Neural cell (in vitro differentiated cells): ENCODE measurements at regions not wholly inside any gene's neighbourhood (a gene's known extent, or its start where the extent isn't known, plus 50 kb on each side); places are given as distances from the start of the nearest gene placed in this dataset.

Experiments
- H2AFZ ChIP-seq: fragments of 200-600, 300-800 bp; sonication (generic), shearing (Covaris generic); 2 replicates; pipeline ENCODE4 v1.6.0; 2014; ENCODE audit warnings: low read depth, mild to moderate bottlenecking, antibody characterized with exemption, low read length, moderate library complexity
- H3F3A ChIP-seq: fragments of 200-600 bp; shearing (Covaris generic); 2 replicates; pipeline ENCODE4 v1.6.1; 2016; ENCODE audit warnings: mild to moderate bottlenecking, moderate library complexity, mixed read lengths, antibody characterized with exemption, low read length; ENCODE audit not compliant: insufficient read depth, poor library complexity, severe bottlenecking
- H3K27ac ChIP-seq: fragments of 200-600, 300-800 bp; sonication (generic), shearing (Covaris generic); 2 replicates; pipeline ENCODE4 v1.5.1; 2014; ENCODE audit warnings: mild to moderate bottlenecking, low read length, moderate library complexity
- H3K27me3 ChIP-seq: fragments of 300-800, 200-600 bp; sonication (generic), shearing (Covaris generic); 2 replicates; pipeline ENCODE4 v1.6.0; 2014; ENCODE audit warnings: mild to moderate bottlenecking, low read depth, low read length, moderate library complexity; ENCODE audit not compliant: insufficient read depth
- H3K36me3 ChIP-seq: fragments of 300-800, 200-600 bp; sonication (generic), shearing (Covaris generic); 2 replicates; pipeline ENCODE4 v1.5.1; 2014; ENCODE audit warnings: mild to moderate bottlenecking, antibody characterized with exemption, low read length, moderate library complexity; ENCODE audit not compliant: insufficient read depth
- H3K4me2 ChIP-seq: fragments of 300-800, 200-600 bp; sonication (generic), shearing (Covaris generic); 2 replicates; pipeline ENCODE4 v1.6.0; 2014; ENCODE audit warnings: mild to moderate bottlenecking, low read length
- H3K4me3 ChIP-seq: fragments of 300-800, 200-600 bp; sonication (generic), shearing (Covaris generic); 2 replicates; pipeline ENCODE4 v1.5.1; 2014; ENCODE audit warnings: mild to moderate bottlenecking, low read length, moderate library complexity
- H3K79me2 ChIP-seq: fragments of 200-600 bp; shearing (Covaris generic); replicated peaks from 2 replicates; pipeline ENCODE4 v1.6.0; 2014; ENCODE audit warnings: mild to moderate bottlenecking, low read length, moderate library complexity; ENCODE audit not compliant: insufficient read depth
- H3K9ac ChIP-seq: fragments of 300-800, 200-600 bp; sonication (generic), shearing (Covaris generic); 2 replicates; pipeline ENCODE4 v1.6.1; 2016; ENCODE audit warnings: mild to moderate bottlenecking, low read length, mixed read lengths
- H3K9me2 ChIP-seq: fragments of 200-600 bp; shearing (Covaris generic); 2 replicates; pipeline ENCODE4 v1.6.1; 2016; ENCODE audit warnings: mild to moderate bottlenecking, low read length, mixed read lengths; ENCODE audit not compliant: insufficient read depth
- H3K9me3 ChIP-seq: fragments of 200-600, 300-800 bp; sonication (generic), shearing (Covaris generic); 2 replicates; pipeline ENCODE4 v1.6.1; 2016; ENCODE audit warnings: mild to moderate bottlenecking, mixed run types, low read length, moderate library complexity, mixed read lengths
- H4K20me1 ChIP-seq: fragments of 200-600 bp; shearing (Covaris generic); 2 replicates; pipeline ENCODE4 v1.6.1; 2016; ENCODE audit warnings: mild to moderate bottlenecking, mixed run types; ENCODE audit not compliant: insufficient read depth
- EP300 ChIP-seq: fragments of 450-650 bp; conservative IDR thresholded peaks from 2 replicates; pipeline ENCODE4 v1.6.1; 2014; ENCODE audit warnings: antibody characterized with exemption, mild to moderate bottlenecking, moderate library complexity; ENCODE audit not compliant: poor library complexity, severe bottlenecking
- EZH2 ChIP-seq: fragments of 200-600, 300-800 bp; shearing (Covaris generic), sonication (generic); IDR thresholded peaks from 2 replicates; pipeline ENCODE4 v1.6.1; 2014; ENCODE audit warnings: antibody characterized with exemption, low read length, borderline replicate concordance, mild to moderate bottlenecking; ENCODE audit not compliant: insufficient read depth, poor library complexity, severe bottlenecking
- MXI1 ChIP-seq: fragments of 450-650 bp; conservative IDR thresholded peaks from 2 replicates; pipeline ENCODE4 v1.6.1; 2014; ENCODE audit warnings: antibody characterized with exemption, mild to moderate bottlenecking; ENCODE audit not compliant: poor library complexity, severe bottlenecking
- POLR2AphosphoS5 ChIP-seq: IDR thresholded peaks from 2 replicates; pipeline ENCODE4 v1.6.1; 2012
- RAD21 ChIP-seq: fragments of 450-650 bp; conservative IDR thresholded peaks from 2 replicates; pipeline ENCODE4 v1.6.1; 2014; ENCODE audit warnings: antibody characterized with exemption, mild to moderate bottlenecking, moderate library complexity
- SMC3 ChIP-seq: fragments of 450-650 bp; conservative IDR thresholded peaks from 2 replicates; pipeline ENCODE4 v1.6.1; 2014; ENCODE audit warnings: antibody characterized with exemption, mild to moderate bottlenecking, moderate library complexity; ENCODE audit not compliant: poor library complexity
- TAF1 ChIP-seq: IDR thresholded peaks from 2 replicates; pipeline ENCODE4 v1.6.1; 2012; ENCODE audit warnings: low read depth
- TF ChIP-seq, protein P1 (sequence below): IDR thresholded peaks from 2 replicates; pipeline ENCODE4 v1.6.1; 2012; ENCODE audit warnings: borderline replicate concordance
- TF ChIP-seq, protein P2 (sequence below): fragments of 450-650 bp; IDR thresholded peaks from 2 replicates; pipeline ENCODE4 v1.5.1; 2014; ENCODE audit warnings: antibody characterized with exemption, mild to moderate bottlenecking, moderate library complexity; ENCODE audit not compliant: poor library complexity, severe bottlenecking

DNA sequence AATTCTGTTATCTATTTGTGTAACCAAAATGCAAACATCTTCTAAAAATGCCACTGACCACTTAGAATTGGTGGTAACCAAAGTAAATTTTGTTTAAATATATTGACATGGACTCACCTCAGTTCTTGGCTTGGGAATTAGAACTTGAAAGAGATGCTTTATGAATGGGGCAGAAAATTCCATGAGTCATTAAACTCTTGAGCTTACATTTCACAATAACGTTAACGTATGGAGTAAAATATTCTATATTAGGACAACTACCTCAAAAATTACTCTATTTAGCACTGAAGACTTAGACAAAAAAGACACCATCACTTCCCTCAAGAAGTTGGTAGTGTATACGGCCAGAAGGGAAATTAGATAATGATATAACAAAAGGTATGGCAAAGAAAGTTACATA lies 752.2 kb upstream of the MARCKS start (continued):
- TF ChIP-seq, protein P1, sequence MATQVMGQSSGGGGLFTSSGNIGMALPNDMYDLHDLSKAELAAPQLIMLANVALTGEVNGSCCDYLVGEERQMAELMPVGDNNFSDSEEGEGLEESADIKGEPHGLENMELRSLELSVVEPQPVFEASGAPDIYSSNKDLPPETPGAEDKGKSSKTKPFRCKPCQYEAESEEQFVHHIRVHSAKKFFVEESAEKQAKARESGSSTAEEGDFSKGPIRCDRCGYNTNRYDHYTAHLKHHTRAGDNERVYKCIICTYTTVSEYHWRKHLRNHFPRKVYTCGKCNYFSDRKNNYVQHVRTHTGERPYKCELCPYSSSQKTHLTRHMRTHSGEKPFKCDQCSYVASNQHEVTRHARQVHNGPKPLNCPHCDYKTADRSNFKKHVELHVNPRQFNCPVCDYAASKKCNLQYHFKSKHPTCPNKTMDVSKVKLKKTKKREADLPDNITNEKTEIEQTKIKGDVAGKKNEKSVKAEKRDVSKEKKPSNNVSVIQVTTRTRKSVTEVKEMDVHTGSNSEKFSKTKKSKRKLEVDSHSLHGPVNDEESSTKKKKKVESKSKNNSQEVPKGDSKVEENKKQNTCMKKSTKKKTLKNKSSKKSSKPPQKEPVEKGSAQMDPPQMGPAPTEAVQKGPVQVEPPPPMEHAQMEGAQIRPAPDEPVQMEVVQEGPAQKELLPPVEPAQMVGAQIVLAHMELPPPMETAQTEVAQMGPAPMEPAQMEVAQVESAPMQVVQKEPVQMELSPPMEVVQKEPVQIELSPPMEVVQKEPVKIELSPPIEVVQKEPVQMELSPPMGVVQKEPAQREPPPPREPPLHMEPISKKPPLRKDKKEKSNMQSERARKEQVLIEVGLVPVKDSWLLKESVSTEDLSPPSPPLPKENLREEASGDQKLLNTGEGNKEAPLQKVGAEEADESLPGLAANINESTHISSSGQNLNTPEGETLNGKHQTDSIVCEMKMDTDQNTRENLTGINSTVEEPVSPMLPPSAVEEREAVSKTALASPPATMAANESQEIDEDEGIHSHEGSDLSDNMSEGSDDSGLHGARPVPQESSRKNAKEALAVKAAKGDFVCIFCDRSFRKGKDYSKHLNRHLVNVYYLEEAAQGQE = no peak

DNA sequence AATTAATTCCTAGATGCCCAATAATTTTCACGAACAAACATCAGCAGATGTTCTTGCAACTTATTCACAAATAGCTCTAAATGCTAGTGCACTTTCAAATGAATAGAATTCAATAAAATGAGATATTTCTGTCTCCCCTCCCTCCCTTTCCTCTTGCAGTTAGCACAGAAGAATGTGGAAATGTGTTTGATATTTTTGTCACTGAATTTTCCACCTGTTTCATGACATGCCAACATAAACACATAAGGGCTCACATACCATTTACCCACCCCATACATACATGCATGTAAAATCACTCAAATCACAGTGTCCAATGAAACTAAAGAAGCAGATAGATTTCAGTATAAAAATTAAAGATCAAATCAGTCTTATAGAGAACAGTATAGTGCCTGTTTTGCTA lies 746.9 kb upstream of the MARCKS start:
- H3F3A ChIP-seq = no peaks in the 10 kb centered on the region
- H3K9me2 ChIP-seq = no peaks in the 10 kb centered on the region
- no peak overlapping the region for H3K4me3 ChIP-seq
- no peaks in the 10 kb centered on the region for H3K27me3 ChIP-seq
- H3K4me2 ChIP-seq = no peak overlapping the region
- TF ChIP-seq TAF1 (no peak), POLR2AphosphoS5 (no peak)
- no peak overlapping the region for H2AFZ ChIP-seq
- no peaks in the 10 kb centered on the region for H4K20me1 ChIP-seq
- H3K27ac ChIP-seq = no peak overlapping the region
- H3K9ac ChIP-seq = no peak overlapping the region
- no peaks in the 10 kb centered on the region for H3K79me2 ChIP-seq
- no peaks in the 10 kb centered on the region for H3K9me3 ChIP-seq
- no peaks in the 10 kb centered on the region for H3K36me3 ChIP-seq

DNA sequence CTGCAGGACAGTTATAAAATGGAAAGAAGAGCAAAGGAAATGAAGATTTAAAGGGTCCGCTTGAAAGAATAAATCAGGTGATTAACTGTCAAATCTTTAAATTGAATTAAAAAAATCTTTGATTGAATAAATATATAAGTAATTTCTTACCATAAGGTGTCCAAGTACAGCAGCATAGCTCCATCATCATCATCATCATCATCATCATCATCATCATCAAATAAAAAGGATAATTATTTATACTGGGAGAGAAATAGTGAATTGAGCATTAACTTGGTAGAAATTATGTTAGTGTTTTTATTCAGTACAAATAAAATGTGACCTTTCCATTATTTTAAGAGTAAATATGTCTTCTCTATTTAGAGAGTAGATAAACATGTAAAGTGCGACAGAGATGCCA lies 745.6 kb upstream of the MARCKS start:
- no peaks in the 10 kb centered on the region for H3K79me2 ChIP-seq
- H3K9ac ChIP-seq = no peak overlapping the region

DNA sequence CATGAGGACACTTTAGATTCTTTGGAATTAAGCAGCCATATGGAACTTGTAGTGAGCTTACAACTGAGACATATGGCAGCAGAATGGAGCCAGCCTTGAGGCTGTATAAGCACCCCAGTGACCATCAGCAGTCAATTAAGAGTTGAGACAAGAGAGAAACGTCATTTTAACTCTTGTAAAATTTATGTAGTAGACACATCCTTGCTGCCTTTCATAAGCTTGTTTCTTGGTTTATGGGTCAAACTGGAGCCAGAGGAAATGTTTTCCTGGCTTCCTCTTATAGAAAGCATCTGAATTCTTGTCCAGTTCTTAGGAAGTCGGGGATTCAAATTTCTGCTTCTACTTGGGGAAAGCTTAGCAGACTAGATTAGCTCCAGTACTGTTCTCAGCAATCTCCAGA lies 745.1 kb upstream of the MARCKS start:
- Histone ChIP-seq H3K79me2 (no peaks in the 10 kb centered on the region), H3K9me3 (no peaks in the 10 kb centered on the region), H3K9me2 (no peaks in the 10 kb centered on the region), H3K9ac (no peak overlapping the region), H3F3A (no peaks in the 10 kb centered on the region), H3K27me3 (no peaks in the 10 kb centered on the region), H3K27ac (no peak overlapping the region), H3K36me3 (no peaks in the 10 kb centered on the region), H4K20me1 (no peaks in the 10 kb centered on the region), H3K4me3 (no peak overlapping the region), H3K4me2 (no peak overlapping the region), H2AFZ (no peak overlapping the region)
- no peak for TF ChIP-seq SMC3
- TF ChIP-seq POLR2AphosphoS5 = no peak
- TF ChIP-seq EP300 = no peak
- TF ChIP-seq RAD21 = no peak
- no peak for TF ChIP-seq TAF1
- TF ChIP-seq, protein P1 = no peak
- TF ChIP-seq MXI1 = no peak
- TF ChIP-seq EZH2 = no peak
- TF ChIP-seq, protein P2, sequence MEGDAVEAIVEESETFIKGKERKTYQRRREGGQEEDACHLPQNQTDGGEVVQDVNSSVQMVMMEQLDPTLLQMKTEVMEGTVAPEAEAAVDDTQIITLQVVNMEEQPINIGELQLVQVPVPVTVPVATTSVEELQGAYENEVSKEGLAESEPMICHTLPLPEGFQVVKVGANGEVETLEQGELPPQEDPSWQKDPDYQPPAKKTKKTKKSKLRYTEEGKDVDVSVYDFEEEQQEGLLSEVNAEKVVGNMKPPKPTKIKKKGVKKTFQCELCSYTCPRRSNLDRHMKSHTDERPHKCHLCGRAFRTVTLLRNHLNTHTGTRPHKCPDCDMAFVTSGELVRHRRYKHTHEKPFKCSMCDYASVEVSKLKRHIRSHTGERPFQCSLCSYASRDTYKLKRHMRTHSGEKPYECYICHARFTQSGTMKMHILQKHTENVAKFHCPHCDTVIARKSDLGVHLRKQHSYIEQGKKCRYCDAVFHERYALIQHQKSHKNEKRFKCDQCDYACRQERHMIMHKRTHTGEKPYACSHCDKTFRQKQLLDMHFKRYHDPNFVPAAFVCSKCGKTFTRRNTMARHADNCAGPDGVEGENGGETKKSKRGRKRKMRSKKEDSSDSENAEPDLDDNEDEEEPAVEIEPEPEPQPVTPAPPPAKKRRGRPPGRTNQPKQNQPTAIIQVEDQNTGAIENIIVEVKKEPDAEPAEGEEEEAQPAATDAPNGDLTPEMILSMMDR = no peak

More for the DNA sequence above, 745.6 kb upstream of the MARCKS start:
- no peaks in the 10 kb centered on the region for H4K20me1 ChIP-seq
- TF ChIP-seq MXI1 = no peak
- no peak for TF ChIP-seq EZH2
- H3F3A ChIP-seq = no peaks in the 10 kb centered on the region
- no peaks in the 10 kb centered on the region for H3K27me3 ChIP-seq
- H2AFZ ChIP-seq = no peak overlapping the region
- no peak overlapping the region for H3K4me2 ChIP-seq
- H3K4me3 ChIP-seq = no peak overlapping the region
- no peak overlapping the region for H3K27ac ChIP-seq
- H3K9me3 ChIP-seq = no peaks in the 10 kb centered on the region
- no peaks in the 10 kb centered on the region for H3K36me3 ChIP-seq
- H3K9me2 ChIP-seq = no peaks in the 10 kb centered on the region
